Effector CD4-positive, alpha-beta T cell (primary cell): ENCODE measurements at regions not wholly inside any gene's neighbourhood (a gene's known extent, or its start where the extent isn't known, plus 50 kb on each side); places are given as distances from the start of the nearest gene placed in this dataset.

Experiments
- DNase-seq: peaks from one replicate; pipeline ENCODE4 v3.0.0-alpha.2; 2020

DNA sequence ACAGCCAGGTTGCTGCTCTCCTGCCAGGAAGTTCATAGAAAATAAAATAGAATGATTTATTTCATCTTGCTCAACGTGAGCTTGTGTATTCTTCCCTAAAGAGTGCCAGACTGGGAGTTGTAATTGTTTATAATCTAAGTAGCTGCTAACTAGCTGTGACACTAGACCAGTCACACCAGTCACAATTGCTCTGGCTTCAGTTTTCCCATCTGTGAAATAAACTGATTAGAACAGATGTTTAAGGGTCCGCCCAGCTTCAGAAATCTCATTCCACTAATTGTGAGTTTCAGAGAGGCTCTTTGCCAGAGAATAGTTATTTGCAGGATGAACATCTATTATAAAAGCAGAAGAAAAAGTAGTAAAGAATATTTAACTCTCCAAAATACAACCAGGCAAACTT lies 55.6 kb upstream of the ZDHHC17 start:
- DNase-seq: no peak

DNA sequence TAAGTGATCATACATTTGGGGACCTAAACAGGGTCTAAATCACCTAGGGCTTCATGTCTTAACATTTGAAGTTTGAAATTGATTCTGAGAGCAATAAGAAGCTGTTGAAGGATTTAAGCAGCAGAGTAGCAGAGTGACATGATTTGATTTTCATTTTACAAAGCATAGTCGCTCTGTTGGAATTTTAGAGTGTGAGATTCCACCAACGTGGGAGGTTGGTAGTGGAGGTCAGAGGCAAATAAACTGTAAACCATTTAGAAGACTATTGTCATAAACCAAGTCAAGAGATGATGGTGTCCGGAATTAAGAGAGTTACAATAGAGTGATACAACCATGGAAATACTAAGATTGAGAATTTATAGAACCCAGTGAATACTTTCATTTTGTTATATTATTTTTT lies 52.7 kb upstream of the ZDHHC17 start:
- no peak for DNase-seq

DNA sequence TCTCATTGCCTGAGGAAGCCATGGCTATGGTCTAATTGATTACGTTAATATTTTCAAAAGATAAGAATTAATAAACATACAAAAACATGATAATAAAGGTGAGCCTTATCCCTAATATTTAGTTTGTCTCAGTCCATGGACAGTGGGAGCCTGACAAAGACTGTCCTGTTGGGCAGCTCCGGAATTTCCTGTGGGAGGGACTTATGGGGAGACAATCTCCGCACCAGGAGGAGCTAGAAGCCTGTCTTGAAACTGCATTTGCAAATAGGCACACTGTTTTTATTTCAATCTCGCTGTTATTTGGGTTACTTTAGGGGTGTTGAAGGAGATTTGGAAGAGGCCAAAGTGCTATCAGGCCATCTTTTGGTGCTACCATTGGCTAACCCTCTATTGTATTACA lies 50.8 kb upstream of the ZDHHC17 start:
- no peak for DNase-seq

DNA sequence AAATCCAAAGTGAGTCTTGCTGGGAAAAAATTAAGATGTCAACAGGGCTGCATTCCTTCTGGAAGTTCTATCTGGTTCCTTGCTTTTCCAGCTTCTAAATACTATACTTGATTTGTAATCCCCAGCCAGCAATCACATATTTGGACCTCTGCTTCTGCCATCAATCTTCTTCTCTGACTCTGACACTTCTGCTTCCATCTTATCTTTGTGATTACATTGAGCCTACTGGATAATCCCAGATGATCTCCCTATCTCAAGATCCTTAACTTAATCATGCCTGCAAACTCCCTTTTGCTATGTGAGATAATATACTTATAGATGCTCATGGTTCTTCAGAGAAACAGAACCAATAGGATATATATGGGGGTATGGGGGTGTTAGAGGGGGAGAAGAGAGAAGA lies 49.9 kb upstream of the ZDHHC17 start:
- DNase-seq: no peak
